ENCODE measurements at regions not wholly inside any gene's neighbourhood (a gene's known extent, or its start where the extent isn't known, plus 50 kb on each side); places are given as distances from the start of the nearest gene placed in this dataset.

DNA sequence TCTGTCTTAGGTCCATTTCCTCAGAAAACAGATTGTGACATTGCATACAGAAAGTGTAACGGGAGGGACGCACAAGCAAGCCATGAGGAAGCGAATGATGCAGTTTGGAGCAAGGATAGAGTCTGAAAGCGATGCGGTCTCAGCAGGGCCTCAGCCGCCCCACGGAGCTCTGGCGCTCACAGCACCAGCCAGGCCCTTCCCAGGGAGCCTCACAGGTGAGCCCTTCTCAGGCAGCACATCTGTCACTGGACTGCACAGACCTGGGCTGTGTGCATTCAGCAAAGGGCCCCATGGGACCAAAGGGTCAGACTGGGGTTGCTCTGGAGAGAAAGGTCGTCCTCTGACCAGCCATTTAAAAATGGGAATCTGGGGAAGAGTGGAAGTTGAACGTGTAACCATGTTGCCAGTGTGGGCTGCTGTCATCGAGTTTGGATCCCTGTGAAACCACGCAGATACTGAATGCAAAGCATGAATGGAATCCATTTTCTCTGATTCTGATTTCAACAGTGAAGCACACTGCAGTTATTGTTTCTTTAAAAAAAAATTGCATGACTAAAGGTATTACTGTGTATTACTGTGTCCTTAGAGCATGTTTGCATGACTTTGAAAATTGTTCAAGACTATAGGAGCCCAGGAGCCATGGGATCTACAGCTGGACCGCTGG, 350.0 kb upstream of the AKR1E2 start:
- DNase-seq, result no peak

DNA sequence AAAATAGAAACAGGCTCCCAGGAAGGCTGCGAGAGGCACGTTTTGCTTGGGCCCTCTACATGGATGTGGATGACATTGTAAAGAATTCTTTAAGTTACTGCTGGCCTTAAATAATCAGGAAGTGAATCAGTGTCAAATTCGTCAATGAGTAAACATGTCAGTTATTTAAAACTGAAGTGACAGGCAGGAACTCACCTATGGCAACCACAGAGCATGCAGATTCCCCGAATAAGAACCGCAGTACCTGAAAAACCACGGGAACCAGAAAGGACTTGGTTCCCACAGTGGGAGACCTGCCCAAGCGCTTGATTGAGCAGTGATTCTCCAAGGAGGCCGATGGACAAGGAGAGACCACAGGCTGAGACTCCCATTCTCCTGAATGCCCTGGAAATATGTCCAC, 351.2 kb upstream of the AKR1E2 start:
- DNase-seq, result no peak

DNA sequence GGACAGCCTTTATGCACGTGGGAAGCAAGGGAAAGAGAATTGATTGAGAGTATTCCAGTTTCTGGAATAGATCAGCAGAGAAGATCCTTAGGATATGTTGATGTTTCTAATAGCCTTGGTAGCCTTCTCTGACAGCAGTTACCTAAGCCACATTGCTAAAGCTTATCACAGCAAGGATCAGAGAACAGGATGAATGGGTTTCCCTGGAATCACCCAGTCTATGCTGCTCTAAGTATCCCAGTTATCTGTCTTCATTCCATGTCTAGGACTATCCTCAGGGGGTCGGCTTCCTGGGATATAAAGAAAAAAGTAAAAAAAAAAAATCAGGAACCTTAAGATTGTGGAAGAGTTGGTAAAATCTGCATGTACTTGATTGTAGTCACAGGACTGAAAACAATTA, 352.0 kb upstream of the AKR1E2 start:
- no peak for DNase-seq

DNA sequence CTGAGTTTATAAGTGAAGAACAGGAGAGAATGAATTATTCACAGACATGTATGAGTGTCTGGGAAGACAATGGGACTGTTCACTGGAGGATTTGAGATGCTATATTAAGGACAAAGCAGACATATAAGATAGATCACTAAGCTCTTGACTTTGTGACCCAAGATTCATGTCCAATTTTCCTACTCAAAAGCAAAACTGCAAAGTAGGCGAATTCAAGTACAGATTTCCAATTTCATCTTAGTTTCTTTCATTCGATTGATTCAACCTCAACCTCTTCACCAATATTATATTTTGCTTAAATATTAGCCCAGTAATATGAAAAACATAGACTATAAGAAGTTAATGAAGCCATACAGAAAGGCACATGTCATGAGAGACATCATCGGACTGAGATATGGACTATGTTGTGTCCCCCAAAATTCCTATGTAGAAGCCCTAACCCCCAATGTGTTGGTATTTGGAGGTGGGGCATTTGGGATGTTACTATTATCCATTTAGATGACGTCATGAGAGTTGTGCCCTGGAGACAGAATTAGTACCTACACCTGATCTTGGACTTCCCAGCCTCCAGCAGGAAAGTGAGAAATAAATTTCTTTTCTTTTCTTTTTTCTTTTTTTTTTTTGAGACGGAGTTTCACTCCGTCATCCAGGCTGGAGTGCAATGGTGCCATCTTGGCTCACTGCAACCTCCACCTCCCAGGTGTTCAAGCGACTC, 353.7 kb upstream of the AKR1E2 start:
- no peak for DNase-seq

DNA sequence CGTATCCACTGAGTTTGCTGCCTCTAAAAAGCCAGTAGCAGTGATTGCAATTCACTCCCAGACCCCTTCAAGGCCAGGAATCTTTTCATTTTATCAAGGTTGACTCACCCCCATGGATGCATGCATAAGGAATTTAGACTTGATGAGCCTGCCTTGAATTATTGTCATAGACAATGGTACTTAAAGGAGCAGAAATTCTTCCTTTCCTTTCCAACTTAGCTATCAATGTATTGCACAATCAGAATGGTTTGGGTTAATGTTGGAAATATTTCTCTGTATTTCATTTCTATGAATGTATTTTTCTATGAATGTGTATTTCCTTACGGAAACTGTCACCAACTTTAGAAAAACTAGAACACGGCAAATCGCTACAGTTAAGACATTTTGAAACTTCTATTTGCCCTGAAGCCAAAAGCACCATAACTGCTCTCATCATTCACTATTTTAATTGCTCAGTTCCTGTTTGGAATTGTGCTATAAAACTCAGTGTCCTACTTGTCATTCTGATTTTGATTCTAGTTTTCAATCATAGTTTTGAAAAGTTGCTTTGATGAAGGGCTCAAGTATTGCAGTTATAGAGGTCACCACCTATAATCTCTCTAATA, 355.7 kb upstream of the AKR1E2 start:
- DNase-seq, result no peak

DNA sequence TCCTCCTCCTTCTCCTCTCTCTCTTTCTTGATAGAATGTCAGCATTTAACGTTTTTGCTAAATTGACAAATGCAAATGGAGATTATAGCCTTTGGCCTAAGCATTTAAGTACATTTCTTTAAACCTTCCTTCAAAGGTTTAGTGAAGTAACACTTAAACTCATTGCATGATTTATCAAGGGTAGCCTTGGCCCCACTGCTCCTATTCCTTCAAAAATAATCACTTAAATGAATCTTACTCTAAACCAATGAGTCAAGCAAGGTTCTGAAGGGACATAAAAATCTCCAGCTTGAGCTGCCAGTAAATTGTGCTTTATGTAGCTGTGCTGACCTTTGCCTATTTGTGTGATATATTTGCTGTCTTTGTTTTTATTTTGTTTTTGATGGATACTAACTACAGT, 358.5 kb upstream of the AKR1E2 start:
- no peak for DNase-seq

DNA sequence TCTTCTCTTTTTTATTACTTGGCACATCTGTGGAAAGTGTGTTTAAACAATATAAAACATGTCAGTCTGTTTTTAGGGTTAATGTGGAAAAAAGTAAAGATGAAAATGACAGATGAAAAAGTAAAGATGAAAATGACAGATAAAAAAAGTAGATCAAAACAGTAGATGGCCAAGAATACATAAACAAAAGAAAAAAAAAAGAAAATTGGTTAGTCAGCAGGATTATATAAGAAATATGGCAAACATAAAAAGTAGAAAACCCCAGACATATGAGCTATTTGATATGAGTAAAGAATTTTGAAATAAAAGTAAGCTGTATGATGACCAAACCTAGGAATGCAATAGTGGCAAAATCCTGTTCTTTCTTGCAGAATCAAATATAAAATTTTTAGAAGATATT, 365.7 kb upstream of the AKR1E2 start:
- no peak for DNase-seq

DNA sequence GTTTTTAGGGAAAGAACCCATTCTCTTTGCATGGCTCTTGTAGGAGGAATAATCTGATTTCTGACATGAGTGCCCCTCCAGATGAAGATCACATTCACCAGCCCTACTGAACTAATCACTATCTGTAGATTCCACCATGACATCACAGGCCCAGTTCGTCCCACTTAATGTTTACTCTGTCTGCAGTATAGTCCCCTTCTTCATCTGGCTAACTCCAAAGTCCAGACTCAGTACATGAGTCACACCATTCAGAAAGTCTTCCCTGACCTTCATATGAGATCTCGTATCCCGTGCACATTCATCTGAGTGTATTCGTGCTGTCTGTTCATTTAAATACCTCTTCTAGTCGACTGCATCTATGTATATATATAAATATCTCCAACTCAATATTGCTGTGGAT, 366.5 kb upstream of the AKR1E2 start:
- no peak for DNase-seq

DNA sequence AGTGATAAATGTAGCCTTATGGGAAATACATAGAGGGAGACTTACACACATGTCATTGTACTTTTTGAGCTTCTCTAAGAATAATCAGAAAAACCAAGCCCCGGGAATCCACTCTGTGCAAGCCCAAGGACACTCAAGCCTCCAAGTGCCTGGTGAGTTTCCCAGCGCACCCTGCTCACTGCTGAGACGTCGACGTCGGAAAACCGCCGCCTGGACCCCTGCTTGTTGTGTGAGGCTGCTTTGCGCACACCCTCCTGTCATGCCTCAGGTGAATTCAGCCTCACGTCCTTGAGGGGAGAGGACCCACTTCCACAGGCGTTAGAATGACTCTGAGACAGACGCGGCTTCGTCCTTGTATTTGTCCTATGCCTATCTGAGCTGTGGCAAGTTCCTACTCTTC, 368.4 kb upstream of the AKR1E2 start:
- no peak for DNase-seq

DNA sequence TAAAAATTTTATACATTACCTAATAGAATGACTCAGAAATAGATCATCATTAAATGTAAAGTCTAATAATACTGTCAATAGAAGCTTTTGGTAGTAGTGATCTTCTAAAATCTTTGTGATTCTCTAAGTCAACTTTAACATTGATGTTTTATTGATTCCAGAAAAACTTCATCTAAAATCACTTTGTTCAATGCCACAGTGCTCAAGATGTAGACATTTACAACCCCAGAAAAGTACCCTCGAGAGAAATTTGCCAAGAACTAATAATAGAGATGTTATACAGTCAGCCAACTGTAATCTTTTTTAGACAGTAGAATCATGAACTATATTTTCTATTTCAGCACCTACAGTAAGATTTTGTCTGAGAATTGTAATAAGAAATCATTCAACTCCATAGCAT, 369.2 kb upstream of the AKR1E2 start:
- no peak for DNase-seq

DNA sequence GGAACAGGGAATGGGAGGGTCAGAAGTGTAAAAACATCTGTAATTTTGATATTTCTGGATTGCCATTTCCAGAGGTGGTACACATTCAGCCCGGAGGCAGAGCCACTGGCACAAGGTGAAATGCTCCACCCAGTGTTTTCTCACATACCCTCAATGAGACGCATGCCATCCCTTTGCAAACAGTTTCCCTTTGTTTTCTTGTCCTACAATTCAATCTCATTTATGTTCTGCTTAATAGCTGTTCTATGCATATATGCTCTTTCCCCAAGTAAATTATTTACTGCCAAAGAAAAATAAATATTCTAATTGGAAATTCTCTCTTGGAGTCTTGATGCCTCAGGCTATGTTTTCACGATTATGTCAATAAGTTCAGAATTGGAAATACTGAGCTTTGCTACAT, 369.7 kb upstream of the AKR1E2 start:
- DNase-seq, result no peak

DNA sequence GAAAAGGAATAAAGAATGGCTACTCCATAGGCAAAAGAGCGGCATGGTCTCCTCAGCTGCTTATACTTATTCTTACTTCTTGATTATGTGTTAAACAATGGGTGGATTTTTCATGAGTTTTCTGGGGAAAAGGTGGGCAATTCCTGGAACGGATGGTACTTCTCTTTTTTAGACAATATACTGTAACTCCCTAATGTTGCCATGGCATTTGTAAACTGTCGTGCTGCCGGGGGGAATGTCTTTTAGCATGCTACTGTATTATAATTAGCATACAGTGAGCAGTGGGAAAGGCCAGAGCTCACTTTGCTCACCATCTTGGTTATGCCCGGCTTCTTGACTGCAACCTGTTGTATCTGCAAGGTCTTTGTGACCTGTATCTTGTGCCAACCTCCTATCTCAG, 372.1 kb upstream of the AKR1E2 start:
- no peak for DNase-seq

DNA sequence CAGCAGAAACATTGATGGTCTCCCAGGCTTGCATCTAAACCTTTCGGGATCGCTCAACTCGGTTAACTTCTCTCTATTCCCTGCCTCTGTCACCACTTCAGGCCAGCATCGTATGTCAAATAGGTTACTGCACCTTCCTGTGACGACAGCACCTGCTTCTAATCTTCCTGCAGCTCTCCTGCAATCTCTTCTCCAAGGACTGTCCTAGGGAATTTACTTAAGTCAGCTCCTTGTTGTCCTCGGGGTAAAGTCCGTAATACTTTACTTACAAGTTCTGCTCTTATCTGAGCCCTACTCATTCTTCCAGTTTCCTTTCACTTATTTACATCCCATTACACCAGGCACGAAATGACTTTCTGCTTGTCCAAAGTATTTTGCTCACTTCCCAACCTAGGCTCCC, 372.7 kb upstream of the AKR1E2 start:
- DNase-seq, result no peak

DNA sequence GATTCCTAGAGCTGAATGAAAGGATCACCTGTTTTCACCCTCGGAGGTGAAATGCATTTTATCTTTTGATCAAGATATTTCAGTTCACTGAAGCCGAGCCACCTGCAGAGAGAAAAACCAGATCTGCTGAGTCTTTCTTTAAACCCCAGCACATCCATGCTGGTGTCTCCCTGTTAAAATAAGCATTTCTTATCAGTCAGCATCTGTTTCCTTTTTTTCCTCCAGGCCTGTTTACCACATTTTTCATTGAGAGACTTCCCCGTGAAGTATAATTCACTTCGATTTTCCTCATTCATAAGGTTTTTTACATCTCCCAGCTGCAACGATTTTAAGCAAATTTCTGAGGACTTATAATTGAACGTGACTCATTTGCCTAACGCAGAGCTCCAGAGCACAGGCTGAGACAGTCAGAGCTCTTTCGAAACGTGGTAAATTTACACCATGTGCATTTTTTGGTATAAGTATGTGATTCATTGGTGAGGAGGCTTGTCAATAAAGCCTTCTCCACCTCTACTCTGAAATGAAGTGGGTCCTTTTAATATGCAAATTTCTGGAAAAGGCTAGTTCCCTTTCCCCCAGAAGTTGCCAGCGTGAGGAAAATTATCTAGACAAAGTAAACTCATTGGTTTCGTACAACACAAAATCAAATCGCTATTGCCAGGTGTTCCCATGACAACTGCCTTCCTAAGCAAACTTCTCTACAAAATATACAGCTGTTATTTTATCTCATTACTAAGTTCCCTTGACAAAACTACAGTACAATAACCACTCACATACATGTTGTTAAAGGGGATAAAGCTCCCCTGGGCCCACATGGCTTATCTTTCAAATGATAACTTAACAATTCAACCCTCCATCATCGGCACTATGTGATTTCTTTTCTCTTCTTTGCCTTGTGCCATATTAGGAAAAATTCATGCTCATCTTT, 374.8 kb upstream of the AKR1E2 start:
- peak; percentile 6 for DNase-seq

DNA sequence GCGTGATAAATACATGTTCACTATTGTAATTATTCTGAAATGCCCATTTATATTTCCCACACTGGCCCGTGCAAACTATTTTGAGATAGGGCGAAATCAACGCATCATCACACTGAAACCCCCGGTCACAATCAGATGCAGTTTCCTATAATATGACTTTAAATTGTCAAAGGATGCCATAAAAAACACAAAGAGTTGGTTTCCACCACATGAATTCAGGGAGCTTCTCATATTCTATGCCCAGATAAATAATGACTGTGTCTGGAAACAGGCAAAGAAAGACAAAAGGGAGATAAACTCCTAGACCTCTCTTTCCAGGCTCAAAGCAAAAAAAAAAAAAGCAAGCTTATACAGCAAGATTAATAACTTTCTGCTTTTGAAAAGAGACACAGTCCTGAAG, 375.8 kb upstream of the AKR1E2 start:
- no peak for DNase-seq

DNA sequence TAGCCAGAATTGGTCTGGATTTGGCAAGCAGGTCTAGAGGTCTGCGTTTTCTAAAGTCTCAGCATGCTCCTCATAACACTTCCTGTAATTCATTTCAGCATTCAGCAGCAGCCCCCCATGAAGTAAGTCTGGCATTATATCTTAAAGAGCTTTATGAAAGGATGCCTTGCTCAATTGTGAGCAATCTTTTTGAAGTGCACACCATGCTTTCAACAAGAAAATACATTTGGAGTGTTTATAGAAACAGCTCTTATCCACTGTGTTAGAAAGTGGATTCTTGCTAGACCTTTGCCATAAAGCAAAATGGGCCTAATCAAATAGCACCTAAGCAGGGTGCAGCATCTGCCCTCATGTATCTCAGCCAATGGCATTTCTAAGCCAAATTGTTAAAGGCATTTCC, 378.0 kb upstream of the AKR1E2 start:
- DNase-seq, result no peak

DNA sequence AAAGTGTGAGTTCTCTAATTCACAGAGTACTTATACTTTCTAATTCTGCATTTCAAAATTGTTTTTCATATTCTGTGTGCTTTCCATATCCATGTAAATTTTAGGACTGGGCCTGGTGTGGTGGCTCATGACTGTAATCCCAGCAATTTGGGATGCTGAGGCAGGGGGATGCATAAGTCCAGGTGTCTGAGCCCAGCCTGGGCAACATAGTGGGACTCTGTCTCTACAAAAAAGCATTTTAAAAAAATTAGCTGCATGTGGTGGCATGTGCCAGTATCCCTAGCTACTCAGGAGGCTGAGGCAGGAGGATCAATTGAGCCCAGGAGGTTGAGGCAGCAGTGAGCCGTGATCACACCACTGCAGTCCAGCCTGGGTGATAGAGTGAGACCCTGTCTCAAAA, 382.6 kb upstream of the AKR1E2 start:
- no peak for DNase-seq

DNA sequence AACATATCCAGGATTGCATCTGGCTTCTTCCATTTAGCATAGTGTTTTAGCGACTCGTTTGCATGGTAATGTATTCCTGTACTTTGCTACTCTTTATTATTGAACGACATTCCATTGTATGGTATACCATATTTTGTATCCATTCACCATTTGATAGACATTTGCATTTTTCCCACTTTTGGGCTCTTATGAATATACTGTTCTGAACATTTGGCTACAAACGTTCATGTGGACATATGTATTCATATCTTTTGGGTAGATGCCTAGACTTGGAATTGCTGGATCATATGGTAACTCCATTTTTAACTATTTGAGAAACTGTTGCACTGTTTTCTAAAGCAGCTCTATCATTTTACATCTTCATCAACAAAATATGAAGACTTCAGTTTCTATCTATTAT, 383.7 kb upstream of the AKR1E2 start:
- DNase-seq, result no peak

DNA sequence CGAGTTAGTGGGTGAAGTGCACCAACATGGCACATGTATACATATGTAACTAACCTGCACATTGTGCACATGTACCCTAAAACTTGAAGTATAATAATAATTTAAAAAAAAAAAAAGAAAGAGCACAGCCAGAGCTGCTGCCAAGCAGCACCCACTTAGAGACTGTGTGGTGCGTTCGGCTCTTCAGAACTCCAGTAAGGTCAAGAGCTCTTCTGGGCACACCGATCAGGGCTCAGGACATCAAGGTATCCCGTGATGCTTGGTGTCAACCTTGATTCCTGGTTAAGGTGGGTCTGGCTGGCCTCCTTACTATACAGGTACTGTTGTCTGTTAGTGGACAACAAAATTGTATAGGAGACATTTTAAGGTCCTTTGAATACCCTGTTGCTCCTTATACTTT, 385.7 kb upstream of the AKR1E2 start:
- no peak for DNase-seq

DNA sequence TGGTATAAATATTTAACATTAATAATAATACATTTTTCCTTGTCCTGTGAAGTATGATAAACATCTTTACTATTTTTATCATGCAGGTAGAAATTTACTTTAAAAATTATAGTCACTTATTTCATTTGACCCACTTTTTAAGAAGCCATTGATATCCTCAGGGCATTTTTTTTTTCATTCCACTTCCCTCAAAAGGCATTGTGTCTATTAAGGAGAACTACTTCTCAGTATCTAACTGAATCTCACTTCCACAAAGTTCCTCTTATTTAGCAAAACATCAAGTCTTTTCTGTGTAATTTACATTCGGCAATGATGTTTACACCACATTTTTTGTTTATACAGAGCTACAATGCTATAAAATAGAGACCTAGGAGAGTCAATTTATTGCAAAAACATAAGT, 388.2 kb upstream of the AKR1E2 start:
- DNase-seq, result no peak

DNA sequence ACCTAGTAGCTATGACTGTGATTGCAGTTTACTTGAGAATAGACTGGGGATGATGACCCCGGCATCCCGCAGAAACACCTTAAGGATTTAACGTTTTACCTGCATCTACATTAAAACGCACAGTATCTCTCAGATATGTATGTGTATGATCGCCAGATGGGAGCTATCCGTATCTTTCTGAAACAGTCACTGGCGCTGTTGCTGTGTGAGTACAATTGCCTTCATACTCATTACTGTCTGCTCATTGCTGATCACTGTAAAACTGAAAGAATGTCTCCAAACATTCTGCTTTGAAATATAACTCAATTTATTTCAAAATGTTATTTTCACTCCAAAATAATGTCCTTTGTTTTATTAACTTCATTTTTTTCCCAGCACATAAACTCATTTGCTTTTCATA, 388.9 kb upstream of the AKR1E2 start:
- no peak for DNase-seq

DNA sequence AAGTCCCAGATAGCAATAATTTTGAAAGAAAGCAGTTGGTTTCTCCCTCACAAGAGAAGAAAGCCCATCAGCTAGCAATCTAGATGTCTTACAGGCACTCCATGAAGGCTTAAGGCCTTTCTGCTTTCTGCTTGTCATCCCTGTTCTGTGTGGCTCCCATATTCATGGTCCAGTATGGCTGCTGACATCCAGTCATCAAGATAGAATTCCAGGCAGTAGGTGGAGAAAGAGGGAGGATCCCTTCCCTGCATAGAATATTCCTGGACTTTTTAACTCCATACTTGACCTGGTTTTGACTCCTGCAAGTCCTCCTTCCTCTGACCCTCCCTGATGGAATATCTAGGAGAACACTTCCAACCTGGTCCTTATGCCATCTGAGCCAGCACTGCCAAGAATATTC, 389.9 kb upstream of the AKR1E2 start:
- DNase-seq, result no peak

DNA sequence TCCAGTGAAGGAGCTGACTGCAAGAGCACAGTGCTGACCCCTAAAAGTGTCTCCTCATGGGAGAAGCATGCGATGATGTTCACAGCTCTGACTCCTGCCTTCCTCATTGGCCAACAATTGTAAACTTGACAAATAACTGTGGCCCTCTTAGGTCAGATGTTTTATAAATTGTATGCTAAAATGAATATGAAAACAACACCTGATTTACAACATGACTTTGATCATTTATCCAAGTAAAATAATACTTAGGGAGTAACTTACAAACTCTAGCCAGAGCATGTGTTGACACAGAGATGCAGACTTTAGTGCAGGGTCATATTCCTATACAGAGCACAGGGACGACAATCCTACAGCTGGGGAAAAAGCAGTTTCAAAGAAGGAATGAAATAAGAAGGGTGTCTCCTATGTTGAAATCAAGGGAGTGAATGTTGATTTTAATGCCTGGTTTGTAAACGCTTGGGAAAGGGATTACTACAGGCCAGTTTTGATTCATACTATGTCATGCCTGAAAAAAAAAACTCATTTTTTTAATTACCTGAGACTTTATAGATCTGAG, 391.4 kb upstream of the AKR1E2 start:
- no peak for DNase-seq

All from CD4-positive, alpha-beta T cell treated with Interleukin-4 for 4 hours (primary cell).